ENCODE measurements at regions not wholly inside any gene's neighbourhood (a gene's known extent, or its start where the extent isn't known, plus 50 kb on each side); places are given as distances from the start of the nearest gene placed in this dataset.

- Histone ChIP-seq H3K9me3 (ENCODE audit: control insufficient read depth, insufficient read depth, low read length) (no peaks in the 10 kb centered on the region), H4K20me1 (ENCODE audit: insufficient read depth, low read length) (no peaks in the 10 kb centered on the region), H2BK5ac (ENCODE audit: low read depth, low read length, poor library complexity, severe bottlenecking) (no peak overlapping the region), H3K14ac (replicated peaks; ENCODE audit: low read depth, low read length) (no peak overlapping the region), H3K56ac (ENCODE audit: extremely low read depth, insufficient read depth, low read length) (no peak overlapping the region), H3K9ac (ENCODE audit: low read depth, low read length) (no peak overlapping the region), H4K91ac (ENCODE audit: insufficient read depth, low read depth, low read length) (no peak overlapping the region), H2AK5ac (ENCODE audit: low read depth, low read length) (no peak overlapping the region), H3K27ac (ENCODE audit: insufficient read depth, low read length) (no peak overlapping the region), H3K4ac (ENCODE audit: low read depth, low read length) (no peak overlapping the region), H3K27me3 (ENCODE audit: control insufficient read depth, insufficient read depth, low read length) (no peaks in the 10 kb centered on the region), H2AFZ (replicated peaks; ENCODE audit: low read length, poor library complexity) (no peak overlapping the region), H3K79me1 (ENCODE audit: low read depth in 1 of 2, low read length in 2 of 2) (no peaks in the 10 kb centered on the region), H3K4me2 (ENCODE audit: low read depth, low read length) (no peak overlapping the region), H3K4me1 (ENCODE audit: control insufficient read depth, insufficient read depth, low read length) (no peaks in the 10 kb centered on the region), H2BK20ac (ENCODE audit: low read depth, low read length) (no peak overlapping the region), H2BK15ac (ENCODE audit: low read depth, low read length) (no peak overlapping the region), H3K4me3 (ENCODE audit: insufficient read depth, low read depth, low read length) (no peak overlapping the region), H3K36me3 (ENCODE audit: control insufficient read depth, insufficient read depth, low read length) (no peaks in the 10 kb centered on the region), H3K18ac (ENCODE audit: low read depth, low read length) (no peak overlapping the region), H4K5ac (ENCODE audit: low read depth, low read length) (no peak overlapping the region), H4K8ac (ENCODE audit: low read depth in 2 of 2, low read length in 2 of 2) (no peak overlapping the region), H2BK120ac (ENCODE audit: low read depth, low read length) (no peak overlapping the region), H2AK9ac (replicated peaks; ENCODE audit: low read depth, low read length, poor library complexity) (no peak overlapping the region), H3K23ac (ENCODE audit: low read depth, low read length) (no peak overlapping the region), H3K9me1 (ENCODE audit: insufficient read depth, low read length) (no peaks in the 10 kb centered on the region)
- WGBS, 2 experiments (ENCODE audit: extremely low coverage in 2 of 2, insufficient read length in 1 of 2), result no CpG with 5 or more reads among the region's 1 CpG
- TF ChIP-seq CEBPB (IDR thresholded peaks at IDR 0.05; ENCODE audit: low read depth, low read length), result no peak
- TF ChIP-seq MAFK (IDR thresholded peaks at IDR 0.05; ENCODE audit: low read depth, low read length), result no peak
- no peak for TF ChIP-seq POLR2A (IDR thresholded peaks at IDR 0.05; ENCODE audit: low read depth, low read length)
- TF ChIP-seq SMC3 (IDR thresholded peaks at IDR 0.05; ENCODE audit: low read depth, low read length), result no peak
- TF ChIP-seq FOS (IDR thresholded peaks at IDR 0.05; ENCODE audit: low read depth, low read length), result no peak
- TF ChIP-seq RFX5 (IDR thresholded peaks at IDR 0.05; ENCODE audit: low read depth, low read length), result no peak
- no peak for TF ChIP-seq NFE2L2 (IDR thresholded peaks at IDR 0.05; ENCODE audit: low read depth, low read length)
- no peak for TF ChIP-seq USF2 (IDR thresholded peaks at IDR 0.05; ENCODE audit: low read depth, low read length)
- no peak for TF ChIP-seq RAD21 (IDR thresholded peaks at IDR 0.05; ENCODE audit: low read length)
- no peak for TF ChIP-seq ELK1 (IDR thresholded peaks at IDR 0.05; ENCODE audit: borderline replicate concordance, low read depth, low read length)
- no peak for TF ChIP-seq MXI1 (IDR thresholded peaks at IDR 0.05; ENCODE audit: borderline replicate concordance, low read depth, low read length)
- dilution Hi-C loops (cut with HindIII; ENCODE audit: low sequenced_read_pairs, unreplicated experiment) (no loop called here), in situ Hi-C loops (cut with MboI; ENCODE audit: low sequenced_read_pairs) (no loop called here), intact Hi-C loops (cut with micrococcal nuclease) (no loop called here)
- POLR2A ChIA-PET (ENCODE audit: unreplicated experiment), result no interaction called here
- ATAC-seq (ENCODE audit: low read depth), result no peak
- BruUV-seq (replicated peaks), result no TSS peak
- CTCF ChIA-PET, result no interaction called here
- no peak for DNase-seq
These were observed 82.0 kb downstream of the NAP1L3 start for GRCh38 chrX:93591398-93591797.

Data from IMR-90 (cell line).